GM19025 (cell line): ENCODE measurements at regions not wholly inside any gene's neighbourhood (a gene's known extent, or its start where the extent isn't known, plus 50 kb on each side); places are given as distances from the start of the nearest gene placed in this dataset.
"Not testable (repeated sequence)": the region's sequence is repeated elsewhere in the genome, so short reads cannot be mapped to it uniquely, and the experiment has no call there.

Experiments used
- ATAC-seq: cut with Tn5 transposase; IDR thresholded peaks from one replicate; pipeline ENCODE4 v1.9.1; 2021; ENCODE audit warnings: mild to moderate bottlenecking, low read depth, moderate library complexity; ENCODE audit not compliant: unreplicated experiment

GRCh38 chr3:190193210-190193609 lies 72.5 kb upstream of the P3H2 start:
- no peak for ATAC-seq

GRCh38 chr3:190192739-190193138 lies 72.0 kb upstream of the P3H2 start:
- no peak for ATAC-seq

GRCh38 chr3:190192087-190192486 lies 71.4 kb upstream of the P3H2 start:
- ATAC-seq: no peak

- no peak for ATAC-seq
Measured at GRCh38 chr3:190188197-190188596, 67.5 kb upstream of the P3H2 start.

- ATAC-seq: no peak
Measured at GRCh38 chr3:190183121-190183520, 62.4 kb upstream of the P3H2 start.

GRCh38 chr3:190182418-190183043 lies 61.8 kb upstream of the P3H2 start:
- ATAC-seq: no peak

- no peak for ATAC-seq
Measured at GRCh38 chr3:190180268-190180667, 59.6 kb upstream of the P3H2 start.

- no peak for ATAC-seq
Measured at GRCh38 chr3:190178779-190179178, 58.1 kb upstream of the P3H2 start.

GRCh38 chr3:190176933-190177525 lies 56.3 kb upstream of the P3H2 start:
- not testable (repeated sequence) for ATAC-seq

- not testable (repeated sequence) for ATAC-seq
Measured at GRCh38 chr3:190176106-190176505, 55.4 kb upstream of the P3H2 start.

GRCh38 chr3:190175490-190175889 lies 54.8 kb upstream of the P3H2 start:
- no peak for ATAC-seq

GRCh38 chr3:190174471-190174870 lies 53.8 kb upstream of the P3H2 start:
- ATAC-seq: no peak

- ATAC-seq: no peak
Measured at GRCh38 chr3:190173426-190173825, 52.7 kb upstream of the P3H2 start.

GRCh38 chr3:190172751-190173150 lies 52.1 kb upstream of the P3H2 start:
- no peak for ATAC-seq
